Gastrocnemius medialis (tissue), 4 donors: ENCODE measurements at regions not wholly inside any gene's neighbourhood (a gene's known extent, or its start where the extent isn't known, plus 50 kb on each side); places are given as distances from the start of the nearest gene placed in this dataset.

Experiments
- POLR2A ChIP-seq, 2 donors: fragments of 450-650 bp; IDR thresholded peaks; one replicate each; pipeline ENCODE4 v1.6.1; 2017; ENCODE audit warnings: antibody characterized with exemption in 2 of 2, mild to moderate bottlenecking in 2 of 2, moderate library complexity in 2 of 2
- TF ChIP-seq, protein P1 (sequence below), 5 experiments: fragments of 450-650 bp in 3 of 5; fragments of 200-600 bp in 2 of 5; sonication (generic) in 2 of 5; IDR thresholded peaks in 4 of 5; conservative IDR thresholded peaks in 1 of 5; 1 replicate in 4 of 5; 2 replicates in 1 of 5; pipeline ENCODE4 v1.5.1; 2016 to 2019; ENCODE audit warnings: antibody characterized with exemption in 5 of 5, mild to moderate bottlenecking in 3 of 5, moderate library complexity in 3 of 5

DNA sequence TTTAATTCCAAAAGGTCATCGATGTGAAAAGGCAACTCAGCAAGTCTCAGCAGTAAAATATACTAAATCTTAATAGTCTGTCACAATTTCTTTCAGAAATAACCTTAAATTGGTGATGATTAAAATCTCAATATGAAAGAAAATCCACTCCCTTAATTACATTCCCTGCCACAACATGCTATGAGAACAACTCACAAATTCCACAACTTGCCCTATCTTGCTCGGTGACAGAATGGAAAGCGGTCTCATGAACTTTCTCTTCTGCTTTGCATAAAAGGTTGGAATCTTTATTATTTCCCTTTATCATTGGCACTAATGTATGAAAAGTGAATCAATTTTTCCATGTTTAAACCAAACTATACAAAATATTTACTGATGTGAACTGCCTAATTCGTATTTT, 380.8 kb downstream of the TMA16 start:
- TF ChIP-seq POLR2A (IDR thresholded peaks at IDR 0.05) = no peak
- TF ChIP-seq, protein P1, sequence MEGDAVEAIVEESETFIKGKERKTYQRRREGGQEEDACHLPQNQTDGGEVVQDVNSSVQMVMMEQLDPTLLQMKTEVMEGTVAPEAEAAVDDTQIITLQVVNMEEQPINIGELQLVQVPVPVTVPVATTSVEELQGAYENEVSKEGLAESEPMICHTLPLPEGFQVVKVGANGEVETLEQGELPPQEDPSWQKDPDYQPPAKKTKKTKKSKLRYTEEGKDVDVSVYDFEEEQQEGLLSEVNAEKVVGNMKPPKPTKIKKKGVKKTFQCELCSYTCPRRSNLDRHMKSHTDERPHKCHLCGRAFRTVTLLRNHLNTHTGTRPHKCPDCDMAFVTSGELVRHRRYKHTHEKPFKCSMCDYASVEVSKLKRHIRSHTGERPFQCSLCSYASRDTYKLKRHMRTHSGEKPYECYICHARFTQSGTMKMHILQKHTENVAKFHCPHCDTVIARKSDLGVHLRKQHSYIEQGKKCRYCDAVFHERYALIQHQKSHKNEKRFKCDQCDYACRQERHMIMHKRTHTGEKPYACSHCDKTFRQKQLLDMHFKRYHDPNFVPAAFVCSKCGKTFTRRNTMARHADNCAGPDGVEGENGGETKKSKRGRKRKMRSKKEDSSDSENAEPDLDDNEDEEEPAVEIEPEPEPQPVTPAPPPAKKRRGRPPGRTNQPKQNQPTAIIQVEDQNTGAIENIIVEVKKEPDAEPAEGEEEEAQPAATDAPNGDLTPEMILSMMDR (IDR thresholded peaks at IDR 0.05 in 4 of 5, conservative IDR thresholded peaks at IDR 0.05 in 1 of 5) = no peak
